ENCODE measurements at regions not wholly inside any gene's neighbourhood (a gene's known extent, or its start where the extent isn't known, plus 50 kb on each side); places are given as distances from the start of the nearest gene placed in this dataset.

- no peak for DNase-seq (ENCODE audit: low spot score)
These were observed 243.2 kb downstream of the PTBP2 start for GRCh38 chr1:96964761-96965160.

DNA sequence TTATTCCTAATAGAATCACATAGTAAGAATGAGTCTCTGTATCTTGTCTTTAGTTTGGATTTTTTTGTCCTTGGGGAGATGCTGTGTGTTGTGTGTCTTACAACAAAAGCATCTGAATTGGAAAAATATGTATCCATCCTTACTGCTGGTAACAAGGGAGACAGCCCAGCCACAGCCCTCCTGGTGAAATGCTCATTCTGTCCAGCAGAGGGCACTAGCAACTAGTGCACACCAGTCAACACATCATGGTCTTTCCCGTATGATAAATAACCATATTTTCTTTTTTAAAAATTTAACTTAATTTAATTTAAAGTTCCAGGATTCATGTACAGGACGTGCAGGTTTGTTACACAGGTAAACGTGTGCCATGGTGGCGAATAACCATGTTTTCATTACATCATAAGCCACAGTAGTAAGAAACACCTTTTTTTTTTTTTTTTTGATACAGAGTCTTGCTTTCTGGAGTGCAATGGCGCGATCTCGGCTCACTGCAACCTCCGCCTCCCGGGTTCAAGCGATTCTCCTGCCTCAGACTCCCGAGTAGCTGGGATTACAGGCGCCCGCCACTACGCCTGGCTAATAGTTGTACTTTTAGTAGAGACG lies 245.1 kb downstream of the PTBP2 start:
- peak; percentile 59 for DNase-seq (ENCODE audit: low spot score)

DNA sequence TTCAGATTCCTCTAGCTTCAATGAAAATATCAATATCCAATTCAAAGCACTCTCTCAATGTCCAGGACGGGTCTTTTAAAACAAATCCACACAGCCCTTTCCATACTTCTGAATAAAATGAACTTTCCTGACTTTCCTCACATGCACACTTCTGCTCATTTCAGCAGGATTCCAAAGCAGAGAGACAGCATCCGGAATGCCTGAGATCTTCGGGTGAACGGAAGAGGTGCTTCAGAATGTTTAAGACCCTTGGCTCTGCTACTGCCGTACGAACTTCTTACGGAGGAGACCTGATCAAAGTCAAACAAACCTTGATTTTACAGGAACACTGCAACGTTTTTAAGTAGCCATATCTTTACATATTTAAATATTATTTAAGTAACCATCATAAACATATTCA lies 245.7 kb downstream of the PTBP2 start:
- no peak for DNase-seq (ENCODE audit: low spot score)

GRCh38 chr1:96968541-96968940 lies 247.0 kb downstream of the PTBP2 start:
- DNase-seq (ENCODE audit: low spot score), result no peak

GRCh38 chr1:96968983-96969382 lies 247.4 kb downstream of the PTBP2 start:
- DNase-seq (ENCODE audit: low spot score), result no peak

DNA sequence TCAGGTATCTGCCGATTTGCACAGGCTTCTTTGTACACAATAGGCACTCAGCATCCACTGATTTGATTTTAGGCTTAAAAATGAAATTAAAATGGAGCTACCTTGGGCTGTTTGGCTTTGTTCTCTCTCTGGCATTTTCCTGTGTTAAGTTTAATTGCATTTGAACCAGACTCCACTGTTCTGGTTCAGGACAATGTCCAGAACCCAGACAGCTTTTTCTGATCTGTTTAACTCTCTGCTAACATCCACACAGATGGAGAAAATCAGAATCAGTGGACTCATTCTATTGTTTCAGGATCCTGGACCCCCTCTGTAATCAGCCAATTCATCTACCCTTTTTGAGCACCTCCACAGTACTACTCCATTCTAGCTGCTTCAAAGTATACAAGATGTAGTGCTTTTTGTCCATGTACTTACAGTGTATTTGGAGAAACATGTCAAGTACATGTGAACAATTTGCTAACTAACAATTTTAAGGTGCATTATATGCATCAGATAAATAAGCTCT lies 248.1 kb downstream of the PTBP2 start:
- no peak for DNase-seq (ENCODE audit: low spot score)

- no peak for DNase-seq (ENCODE audit: low spot score)
These were observed 249.9 kb downstream of the PTBP2 start for GRCh38 chr1:96971439-96971838.

DNA sequence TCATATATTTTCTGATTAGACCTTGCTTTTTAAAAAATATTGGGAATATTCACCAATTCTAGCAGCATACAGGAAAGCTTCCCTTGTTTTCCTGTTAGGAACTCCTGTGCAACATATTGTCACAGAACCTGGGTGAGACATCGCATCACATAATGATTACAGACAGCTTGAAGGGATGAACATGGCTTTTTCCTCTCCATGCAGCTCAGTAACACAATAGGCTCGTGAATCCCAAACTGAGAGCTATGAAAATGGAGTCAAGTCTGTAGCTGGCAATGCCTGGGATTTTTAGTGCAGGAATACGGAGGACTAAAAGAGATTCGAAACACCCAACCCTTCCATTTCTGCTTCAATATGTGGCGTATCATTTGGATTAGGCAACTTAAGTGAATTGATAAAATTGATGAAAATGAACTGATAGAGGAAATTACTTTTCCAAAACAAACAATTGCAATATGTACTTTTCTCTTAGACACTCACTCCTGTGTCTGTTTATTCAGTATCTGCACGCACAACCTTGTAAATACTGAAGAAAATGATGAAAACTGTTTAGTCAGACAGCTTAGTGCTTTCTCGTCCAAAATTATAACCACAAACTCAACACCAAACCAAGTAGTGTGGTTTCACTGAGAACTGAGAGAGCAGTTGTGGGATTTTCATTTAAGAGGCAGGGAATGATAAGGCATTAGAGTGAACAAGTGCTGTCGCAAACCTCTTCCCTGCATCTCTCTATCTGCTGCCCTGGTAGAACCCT lies 250.4 kb downstream of the PTBP2 start:
- no peak for DNase-seq (ENCODE audit: low spot score)

- DNase-seq (ENCODE audit: low spot score), result no peak
These were observed 252.0 kb downstream of the PTBP2 start for GRCh38 chr1:96973605-96974004.

DNA sequence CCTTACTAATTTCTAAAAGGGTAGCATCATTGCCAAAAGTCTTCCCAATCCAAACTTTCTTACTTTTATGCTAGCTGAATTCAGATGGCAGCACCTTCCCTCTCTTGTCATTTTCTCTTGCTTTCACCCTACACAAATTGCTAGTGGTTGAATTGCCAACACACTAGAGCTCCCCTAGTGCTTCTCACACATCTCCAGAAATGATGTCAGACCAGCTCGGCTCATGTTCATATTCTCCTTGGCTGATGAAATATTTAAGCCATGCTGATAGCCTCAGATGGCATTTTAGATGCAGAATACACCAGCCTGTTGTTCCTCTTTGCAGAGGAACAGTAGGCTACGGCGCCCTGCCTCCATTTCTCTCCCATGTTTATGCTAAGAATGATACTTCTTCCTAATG lies 256.9 kb downstream of the PTBP2 start:
- no peak for DNase-seq (ENCODE audit: low spot score)

DNA sequence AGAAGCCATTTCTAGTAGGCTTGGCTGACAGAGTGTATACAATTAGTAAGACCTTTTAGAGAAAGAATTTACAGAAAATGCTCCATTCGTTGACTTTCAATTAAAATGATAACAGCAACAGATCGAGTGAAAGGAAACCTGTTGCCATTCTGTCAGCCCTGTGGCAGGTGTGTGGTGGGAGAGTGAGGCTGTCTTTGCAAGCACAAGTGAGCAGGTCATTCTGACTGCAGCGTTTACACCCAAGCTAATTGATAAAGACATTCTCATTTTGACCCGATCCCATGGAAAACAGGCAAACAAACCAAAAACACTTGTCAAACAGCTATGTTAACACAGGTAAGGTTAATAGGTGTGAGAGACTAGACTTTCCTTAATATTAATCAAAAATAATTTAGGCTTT lies 257.3 kb downstream of the PTBP2 start:
- DNase-seq (ENCODE audit: low spot score), result no peak

DNA sequence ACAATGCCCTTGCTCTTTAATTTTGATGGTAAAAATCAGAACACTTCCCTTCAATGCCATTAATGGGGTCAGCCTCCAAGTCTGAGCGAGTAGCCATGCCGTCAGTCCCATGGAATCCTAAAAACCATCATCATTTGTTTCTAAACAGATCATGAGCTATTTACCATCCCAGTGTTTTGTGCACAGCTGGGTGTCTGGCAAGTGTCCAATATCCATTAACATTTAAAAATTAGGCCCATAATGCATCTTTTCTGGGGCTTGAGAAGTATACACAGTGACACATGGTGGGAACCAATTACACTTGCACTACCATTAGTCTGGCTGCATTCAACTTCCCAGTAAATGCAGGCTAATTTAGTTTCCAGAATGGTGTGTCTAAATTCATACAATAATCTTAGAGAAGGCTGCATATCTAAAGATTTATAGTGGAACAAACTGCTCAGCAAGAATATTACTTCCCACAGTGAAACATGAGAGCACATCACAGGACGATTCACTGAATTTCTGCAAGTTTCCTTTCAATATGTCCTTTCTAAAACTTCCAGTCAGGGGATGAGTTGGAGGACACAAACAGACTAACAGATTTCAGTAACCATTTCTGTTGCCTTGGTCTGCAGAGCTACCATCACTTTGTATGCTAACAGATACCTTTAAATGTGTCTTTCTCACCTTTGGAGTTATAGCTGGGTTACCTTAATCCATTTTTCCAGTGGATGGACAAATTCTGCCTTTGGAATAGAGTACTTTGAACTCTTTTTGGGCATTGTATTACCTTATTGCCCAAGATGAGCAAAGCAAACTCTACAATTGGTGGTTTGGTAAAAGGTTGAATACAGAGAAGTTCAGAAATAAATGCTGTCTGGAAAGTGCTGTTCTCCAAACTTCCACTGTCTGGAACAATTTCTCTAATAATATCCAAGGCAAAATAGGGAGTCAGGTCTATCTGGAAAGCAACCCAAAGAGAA lies 258.0 kb downstream of the PTBP2 start:
- DNase-seq (ENCODE audit: low spot score), result no peak

- DNase-seq (ENCODE audit: low spot score), result no peak
These were observed 258.9 kb downstream of the PTBP2 start for GRCh38 chr1:96980448-96980847.

GRCh38 chr1:96981181-96981580 lies 259.6 kb downstream of the PTBP2 start:
- no peak for DNase-seq (ENCODE audit: low spot score)

- no peak for DNase-seq (ENCODE audit: low spot score)
These were observed 260.5 kb downstream of the PTBP2 start for GRCh38 chr1:96982118-96982517.

DNA sequence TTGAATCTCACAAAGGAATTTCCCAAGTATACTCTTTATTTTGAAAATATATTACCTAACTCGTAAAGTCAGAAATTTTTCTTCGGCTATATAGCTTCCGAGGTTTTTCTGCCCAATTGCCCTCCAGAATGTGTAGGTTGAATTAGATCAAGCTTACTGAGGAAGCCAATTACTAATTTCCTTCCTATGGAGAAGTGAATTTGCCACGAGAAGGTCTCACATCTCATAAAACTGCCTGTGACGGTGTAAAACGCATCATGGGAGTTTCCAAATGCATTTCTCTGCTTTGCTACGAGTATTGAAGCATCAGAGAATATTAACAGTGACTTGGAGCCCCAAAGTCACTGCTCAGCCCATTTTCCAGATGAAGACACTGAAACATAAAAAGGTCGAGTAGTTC lies 262.3 kb downstream of the PTBP2 start:
- DNase-seq (ENCODE audit: low spot score), result no peak

DNA sequence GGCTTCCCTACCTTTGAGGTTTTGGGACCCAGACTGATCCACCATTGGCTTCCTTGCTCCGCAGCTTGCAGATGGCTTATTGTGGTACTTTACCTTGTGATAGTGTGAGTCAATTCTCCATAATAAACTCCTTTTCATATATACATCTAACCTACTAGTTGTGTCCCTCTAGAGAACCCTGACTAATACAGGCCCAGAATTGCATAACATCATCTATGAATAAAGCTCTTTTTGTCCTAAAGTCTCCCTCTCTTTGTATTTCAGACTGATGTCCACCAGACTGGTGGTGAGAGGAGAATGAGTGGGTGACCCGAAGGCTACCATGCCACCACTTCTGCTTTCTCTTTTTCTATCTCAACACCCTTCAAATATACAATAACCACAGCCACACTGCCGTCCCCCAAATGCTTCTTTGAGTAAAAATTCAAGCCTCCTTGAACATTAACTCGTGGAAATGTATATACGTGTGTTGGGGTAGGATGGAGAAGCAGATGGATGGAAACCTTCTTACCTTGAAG lies 265.7 kb downstream of the PTBP2 start:
- DNase-seq (ENCODE audit: low spot score), result no peak

DNA sequence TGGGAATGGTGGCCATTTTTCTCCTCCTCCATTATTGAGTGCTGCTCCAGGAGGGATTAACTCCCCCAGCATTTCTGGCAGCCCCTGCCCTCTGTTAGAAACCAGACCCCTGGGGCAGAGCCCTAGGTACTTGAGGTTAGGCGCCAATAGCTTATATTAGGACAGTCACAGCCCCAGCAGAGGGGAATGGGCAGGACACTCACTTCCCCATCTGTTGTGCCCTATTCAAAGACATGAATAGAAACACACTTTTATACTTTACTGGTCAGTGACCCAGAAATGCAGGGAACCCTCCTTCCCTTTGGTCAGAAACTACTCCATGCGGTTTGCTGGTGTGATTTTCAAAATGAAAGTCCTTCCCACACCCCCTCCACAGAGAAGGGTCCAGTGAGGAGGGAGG lies 267.7 kb downstream of the PTBP2 start:
- DNase-seq (ENCODE audit: low spot score), result no peak

GRCh38 chr1:96990136-96990535 lies 268.6 kb downstream of the PTBP2 start:
- DNase-seq (ENCODE audit: low spot score), result no peak

DNA sequence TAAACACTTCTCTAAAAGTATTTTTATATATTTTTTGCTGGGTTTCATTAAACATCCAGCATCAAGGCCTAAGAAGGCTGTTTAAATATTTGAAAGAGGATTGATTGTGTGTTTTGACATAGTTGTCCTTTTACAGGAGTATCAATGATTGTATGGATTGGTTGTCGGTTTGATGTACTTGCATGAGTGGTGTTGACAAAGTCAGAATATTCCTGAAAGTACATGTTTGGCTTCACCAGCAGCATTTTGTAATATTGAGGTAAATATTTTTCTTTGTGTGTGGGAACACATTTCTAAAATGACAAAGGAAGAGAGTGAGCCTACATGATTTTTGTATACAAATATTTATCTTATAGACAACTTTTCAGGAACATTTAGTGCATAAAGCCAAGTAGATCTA lies 269.7 kb downstream of the PTBP2 start:
- DNase-seq (ENCODE audit: low spot score), result no peak

GRCh38 chr1:96992871-96993270 lies 271.3 kb downstream of the PTBP2 start:
- DNase-seq (ENCODE audit: low spot score), result no peak

DNA sequence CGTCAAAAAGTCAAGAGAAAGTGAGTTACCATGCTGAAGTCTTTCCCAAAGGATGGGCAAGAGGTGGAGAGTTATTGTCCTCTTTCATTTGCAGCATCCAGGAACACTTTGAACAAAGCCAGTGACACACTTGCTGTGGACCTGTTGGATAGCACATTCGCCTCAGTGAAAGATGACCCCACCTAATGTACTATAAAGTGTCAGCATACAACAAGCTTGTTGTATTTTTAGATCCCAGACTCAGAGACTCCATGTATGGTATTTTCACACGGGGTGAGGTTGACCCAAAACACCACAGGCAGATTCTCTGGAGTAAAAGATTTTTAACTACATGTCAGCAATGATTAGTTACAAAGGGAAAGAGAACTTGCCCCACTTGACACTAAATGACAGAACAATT lies 273.8 kb downstream of the PTBP2 start:
- DNase-seq (ENCODE audit: low spot score), result no peak

All from CD4-positive, alpha-beta T cell treated with Interleukin-6 at 100 ng/mL for 8 hours (primary cell).